ENCODE measurements at regions not wholly inside any gene's neighbourhood (a gene's known extent, or its start where the extent isn't known, plus 50 kb on each side); places are given as distances from the start of the nearest gene placed in this dataset.

DNA sequence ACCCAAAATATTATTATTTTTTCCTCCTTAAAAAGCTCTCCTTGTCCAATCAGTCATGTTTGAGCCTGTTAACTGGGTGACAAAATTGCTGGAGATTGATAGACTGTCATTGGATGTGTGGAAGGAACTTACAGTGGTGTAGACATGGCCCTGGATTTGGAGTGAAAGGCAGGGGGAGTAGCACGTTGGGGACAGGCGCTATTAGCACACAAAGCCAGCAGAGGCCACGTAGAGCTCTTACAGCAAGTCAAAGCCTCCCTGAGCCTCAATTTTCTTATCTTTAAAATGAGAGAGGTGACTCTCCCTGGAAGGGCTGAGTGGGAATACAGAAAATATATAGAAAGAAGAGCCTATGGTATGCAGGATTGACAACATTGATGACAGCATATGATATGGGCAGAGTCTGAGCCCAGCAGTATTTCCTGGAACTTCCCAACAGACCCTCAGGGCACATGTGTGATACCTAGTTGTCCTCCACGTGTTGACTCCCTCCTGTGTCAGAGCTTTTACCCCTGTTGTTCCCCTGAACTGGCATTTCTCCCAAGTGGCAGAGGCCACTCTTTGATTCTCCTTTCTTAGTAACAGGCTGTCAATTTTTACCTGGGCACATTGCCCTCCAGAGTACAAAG, 504.9 kb downstream of the VRK1 start:
- H3K9ac ChIP-seq, result no peak overlapping the region
- no peaks in the 10 kb centered on the region for H4K20me1 ChIP-seq
- no peak overlapping the region for H3K4me2 ChIP-seq
- H3K4me1 ChIP-seq, result no peaks in the 10 kb centered on the region
- H3K27me3 ChIP-seq, result no peaks in the 10 kb centered on the region
- H3K9me3 ChIP-seq, result no peaks in the 10 kb centered on the region
- no peaks in the 10 kb centered on the region for H3K36me3 ChIP-seq
- no peak overlapping the region for H3K4me3 ChIP-seq
- TF ChIP-seq Cebpa-rat (IDR thresholded peaks at IDR 0.05), result no peak
- no peak overlapping the region for H3K27ac ChIP-seq

DNA sequence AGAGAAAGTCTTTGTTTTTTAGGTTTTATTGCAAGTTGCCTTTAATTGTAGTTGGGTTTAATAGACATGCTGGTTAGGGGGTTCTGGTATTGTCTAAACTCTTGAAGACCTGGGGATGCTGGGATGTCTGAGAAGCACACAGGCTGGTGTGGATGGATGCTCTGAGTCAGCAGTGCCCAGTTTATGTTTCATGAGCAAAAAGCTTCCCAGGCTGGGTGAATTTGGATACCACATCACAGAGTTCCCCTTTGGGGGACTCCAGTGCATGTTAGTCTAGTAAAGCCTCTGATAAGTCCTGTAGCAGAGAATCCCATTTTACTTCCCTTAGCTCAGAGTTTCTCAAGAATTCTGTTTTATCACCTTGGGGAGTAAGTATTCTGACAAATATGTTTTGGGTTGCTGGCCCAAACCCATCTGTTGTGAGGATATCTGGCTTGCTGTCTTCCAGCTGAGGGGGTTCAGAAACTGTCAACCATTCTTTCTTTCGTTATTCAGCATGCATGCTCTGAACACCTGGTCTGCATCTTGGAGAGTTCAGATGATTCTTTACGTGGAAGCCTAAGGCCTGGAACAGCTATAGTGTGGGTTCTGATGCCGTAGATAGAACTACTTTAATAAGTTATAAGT, 509.1 kb downstream of the VRK1 start:
- H3K4me2 ChIP-seq, result no peak overlapping the region
- H3K4me3 ChIP-seq, result no peak overlapping the region
- H3K27ac ChIP-seq, result no peak overlapping the region

DNA sequence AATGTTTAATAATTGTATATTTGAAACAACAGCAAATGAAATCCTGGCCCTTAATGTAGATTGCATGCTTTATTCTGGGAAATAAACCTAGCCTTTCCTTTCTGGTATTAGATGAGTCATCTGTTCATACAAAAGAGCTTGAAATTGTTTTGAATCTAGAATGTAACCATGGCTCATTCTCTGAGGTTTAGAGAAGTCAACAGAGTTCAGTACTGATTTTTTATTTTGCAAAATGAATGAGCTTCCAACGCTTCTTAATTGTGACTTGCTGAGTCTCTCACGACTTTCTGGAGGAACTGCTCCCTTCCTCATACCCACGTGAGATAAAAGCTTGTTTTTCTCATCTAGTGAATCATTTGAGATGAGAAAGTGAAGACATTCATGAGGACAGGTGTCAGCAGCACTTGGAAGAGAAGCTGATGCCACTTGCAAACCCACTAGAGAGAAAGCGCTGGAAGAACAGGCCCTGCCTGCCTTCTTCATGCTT, 509.6 kb downstream of the VRK1 start:
- no peak overlapping the region for H3K27ac ChIP-seq
- no peaks in the 10 kb centered on the region for H4K20me1 ChIP-seq
- H3K36me3 ChIP-seq, result no peaks in the 10 kb centered on the region
- no peak overlapping the region for H3K4me2 ChIP-seq
- H3K4me1 ChIP-seq, result no peaks in the 10 kb centered on the region
- H3K9ac ChIP-seq, result no peak overlapping the region
- no peak for TF ChIP-seq Cebpa-rat (IDR thresholded peaks at IDR 0.05)
- H3K27me3 ChIP-seq, result no peaks in the 10 kb centered on the region
- no peak overlapping the region for H3K4me3 ChIP-seq
- H3K9me3 ChIP-seq, result no peaks in the 10 kb centered on the region

More for the DNA sequence above, 509.1 kb downstream of the VRK1 start:
- no peaks in the 10 kb centered on the region for H4K20me1 ChIP-seq
- no peaks in the 10 kb centered on the region for H3K9me3 ChIP-seq
- H3K27me3 ChIP-seq, result no peaks in the 10 kb centered on the region
- H3K9ac ChIP-seq, result no peak overlapping the region
- H3K36me3 ChIP-seq, result no peaks in the 10 kb centered on the region
- no peak for TF ChIP-seq Cebpa-rat (IDR thresholded peaks at IDR 0.05)
- no peaks in the 10 kb centered on the region for H3K4me1 ChIP-seq

- Histone ChIP-seq H3K27ac (no peak overlapping the region), H3K27me3 (no peaks in the 10 kb centered on the region), H3K9ac (no peak overlapping the region), H3K36me3 (no peaks in the 10 kb centered on the region), H3K4me3 (no peak overlapping the region), H3K4me1 (no peaks in the 10 kb centered on the region), H3K9me3 (peaks cover 15% of the 10 kb centered on the region), H3K4me2 (no peak overlapping the region), H4K20me1 (no peaks in the 10 kb centered on the region)
- no peak for TF ChIP-seq Cebpa-rat (IDR thresholded peaks at IDR 0.05)
Observed at GRCh38 chr14:97311411-97311810, 514.2 kb downstream of the VRK1 start.

- no peak for TF ChIP-seq Cebpa-rat (IDR thresholded peaks at IDR 0.05)
- Histone ChIP-seq H3K4me3 (no peak overlapping the region), H3K9ac (no peak overlapping the region), H4K20me1 (no peaks in the 10 kb centered on the region), H3K27me3 (no peaks in the 10 kb centered on the region), H3K4me1 (no peaks in the 10 kb centered on the region), H3K9me3 (peaks cover 15% of the 10 kb centered on the region), H3K4me2 (no peak overlapping the region), H3K36me3 (no peaks in the 10 kb centered on the region), H3K27ac (no peak overlapping the region)
Observed at GRCh38 chr14:97312910-97313309, 515.7 kb downstream of the VRK1 start.

- Histone ChIP-seq H3K9ac (no peak overlapping the region), H3K36me3 (no peaks in the 10 kb centered on the region), H3K27ac (no peak overlapping the region), H3K27me3 (no peaks in the 10 kb centered on the region), H4K20me1 (no peaks in the 10 kb centered on the region), H3K9me3 (peaks cover 15% of the 10 kb centered on the region), H3K4me1 (no peaks in the 10 kb centered on the region), H3K4me2 (no peak overlapping the region), H3K4me3 (no peak overlapping the region)
- TF ChIP-seq Cebpa-rat (IDR thresholded peaks at IDR 0.05), result no peak
Observed at GRCh38 chr14:97315790-97316189, 518.6 kb downstream of the VRK1 start.

- no peaks in the 10 kb centered on the region for H4K20me1 ChIP-seq
- no peak overlapping the region for H3K27ac ChIP-seq
- H3K4me3 ChIP-seq, result no peak overlapping the region
- H3K4me2 ChIP-seq, result no peak overlapping the region
- peaks cover 11% of the 10 kb centered on the region for H3K9me3 ChIP-seq
- no peaks in the 10 kb centered on the region for H3K36me3 ChIP-seq
- no peak overlapping the region for H3K9ac ChIP-seq
- H3K27me3 ChIP-seq, result no peaks in the 10 kb centered on the region
- no peak for TF ChIP-seq Cebpa-rat (IDR thresholded peaks at IDR 0.05)
- no peaks in the 10 kb centered on the region for H3K4me1 ChIP-seq
Observed at GRCh38 chr14:97318380-97318779, 521.2 kb downstream of the VRK1 start.

- Histone ChIP-seq H3K9me3 (peaks cover 6% of the 10 kb centered on the region; the same call in 1 of the 2 replicates), H4K20me1 (no peaks in the 10 kb centered on the region), H3K27ac (no peak overlapping the region), H3K4me2 (no peak overlapping the region), H3K4me3 (no peak overlapping the region), H3K27me3 (no peaks in the 10 kb centered on the region), H3K4me1 (no peaks in the 10 kb centered on the region), H3K36me3 (no peaks in the 10 kb centered on the region), H3K9ac (no peak overlapping the region)
- TF ChIP-seq Cebpa-rat (IDR thresholded peaks at IDR 0.05), result no peak
Observed at GRCh38 chr14:97319691-97320090, 522.5 kb downstream of the VRK1 start.

- Histone ChIP-seq H3K4me3 (no peak overlapping the region), H3K9me3 (peaks cover 4% of the 10 kb centered on the region; the same call in 1 of the 2 replicates), H3K4me2 (no peak overlapping the region), H3K36me3 (no peaks in the 10 kb centered on the region), H4K20me1 (no peaks in the 10 kb centered on the region), H3K4me1 (peaks cover 16% of the 10 kb centered on the region), H3K9ac (no peak overlapping the region), H3K27ac (no peak overlapping the region), H3K27me3 (no peaks in the 10 kb centered on the region)
- TF ChIP-seq Cebpa-rat (IDR thresholded peaks at IDR 0.05), result no peak
Observed at GRCh38 chr14:97328743-97329142, 531.6 kb downstream of the VRK1 start.

GRCh38 chr14:97329701-97330100, 532.5 kb downstream of the VRK1 start:
- H4K20me1 ChIP-seq, result no peaks in the 10 kb centered on the region
- no peak for TF ChIP-seq Cebpa-rat (IDR thresholded peaks at IDR 0.05)
- no peaks in the 10 kb centered on the region for H3K27me3 ChIP-seq
- H3K4me3 ChIP-seq, result no peak overlapping the region
- H3K27ac ChIP-seq, result no peak overlapping the region
- H3K4me2 ChIP-seq, result no peak overlapping the region
- no peaks in the 10 kb centered on the region for H3K36me3 ChIP-seq
- no peak overlapping the region for H3K9ac ChIP-seq
- peaks cover 16% of the 10 kb centered on the region for H3K4me1 ChIP-seq
- no peaks in the 10 kb centered on the region for H3K9me3 ChIP-seq

All from BLaER1 (cell line).